ENCODE measurements at regions not wholly inside any gene's neighbourhood (a gene's known extent, or its start where the extent isn't known, plus 50 kb on each side); places are given as distances from the start of the nearest gene placed in this dataset.

- TF ChIP-seq CEBPB (IDR thresholded peaks at IDR 0.05; ENCODE audit: low read depth, low read length) (no peak), POLR2A (IDR thresholded peaks at IDR 0.05; ENCODE audit: low read depth, low read length) (no peak), CTCF (conservative IDR thresholded peaks at IDR 0.05; ENCODE audit: low read depth, low read length) (no peak), RFX5 (IDR thresholded peaks at IDR 0.05; ENCODE audit: low read depth, low read length) (no peak), MXI1 (IDR thresholded peaks at IDR 0.05; ENCODE audit: borderline replicate concordance, low read depth, low read length) (no peak), USF2 (IDR thresholded peaks at IDR 0.05; ENCODE audit: low read depth, low read length) (no peak), CHD1 (IDR thresholded peaks at IDR 0.05; ENCODE audit: low read depth, low read length) (no peak), RAD21 (IDR thresholded peaks at IDR 0.05; ENCODE audit: low read length) (no peak), FOS (IDR thresholded peaks at IDR 0.05; ENCODE audit: low read depth, low read length) (no peak), RCOR1 (IDR thresholded peaks at IDR 0.05; ENCODE audit: insufficient replicate concordance, low read length) (no peak), SMC3 (IDR thresholded peaks at IDR 0.05; ENCODE audit: low read depth, low read length) (no peak)
Observed at GRCh38 chr16:85220964-85221731, 108.9 kb upstream of the CIBAR2 start.

Measured in IMR-90 (cell line).